Natural killer cell (primary cell): ENCODE measurements at regions not wholly inside any gene's neighbourhood (a gene's known extent, or its start where the extent isn't known, plus 50 kb on each side); places are given as distances from the start of the nearest gene placed in this dataset.

Experiments used
- ATAC-seq, 3 donors: fragments of 150-1000 bp in 2 of 3; fragments of 200-7000 bp in 1 of 3; cut with Tn5 transposase; 1 replicate in 1 of 3; 2 replicates in 2 of 3; pipeline ENCODE4 v1.10.0; 2021; ENCODE audit warnings: mild to moderate bottlenecking in 2 of 3, moderate library complexity in 2 of 3
- DNase-seq, 2 donors: peaks; one replicate each; pipeline versions ENCODE4 v3.0.0 to v3.0.0-alpha.2; 2013 to 2021; ENCODE audit warnings: mixed read lengths in 1 of 2
- H3K27ac ChIP-seq: one replicate; pipeline ENCODE4 v1.5.1; 2013; ENCODE audit warnings: mild to moderate bottlenecking, low read length
- H3K27me3 ChIP-seq: one replicate; pipeline ENCODE4 v1.6.1; 2013; ENCODE audit warnings: low read length; ENCODE audit not compliant: control insufficient read depth, insufficient read depth
- H3K36me3 ChIP-seq: one replicate; pipeline ENCODE4 v1.6.1; 2013; ENCODE audit warnings: low read length; ENCODE audit not compliant: control insufficient read depth, insufficient read depth
- H3K4me1 ChIP-seq: one replicate; pipeline ENCODE4 v1.6.1; 2013; ENCODE audit warnings: low read length; ENCODE audit not compliant: control insufficient read depth, insufficient read depth
- H3K4me3 ChIP-seq: one replicate; pipeline ENCODE4 v1.5.1; 2013; ENCODE audit warnings: low read length
- H3K9me3 ChIP-seq: one replicate; pipeline ENCODE4 v1.6.1; 2013; ENCODE audit warnings: low read length; ENCODE audit not compliant: control insufficient read depth, insufficient read depth
- H3K27ac Mint-ChIP-seq, 2 donors: one replicate each; pipeline ENCODE4 v1.8.0; 2022; ENCODE audit warnings: mild to moderate bottlenecking in 2 of 2, mixed read lengths in 2 of 2, moderate library complexity in 1 of 2
- H3K27me3 Mint-ChIP-seq, 2 donors: one replicate each; pipeline ENCODE4 v1.8.0; 2022; ENCODE audit warnings: low read depth in 2 of 2, mixed read lengths in 2 of 2
- H3K36me3 Mint-ChIP-seq: one replicate; pipeline ENCODE4 v1.8.0; 2022; ENCODE audit warnings: mixed read lengths
- H3K4me1 Mint-ChIP-seq, 2 donors: one replicate each; pipeline ENCODE4 v1.8.0; 2022; ENCODE audit warnings: mixed read lengths in 2 of 2
- H3K4me3 Mint-ChIP-seq: one replicate; pipeline ENCODE4 v1.8.0; 2022; ENCODE audit warnings: mild to moderate bottlenecking, moderate library complexity, mixed read lengths
- H3K9me3 Mint-ChIP-seq, 2 donors: one replicate each; pipeline ENCODE4 v1.8.0; 2022; ENCODE audit warnings: mixed read lengths in 2 of 2
- CTCF ChIP-seq: fragments of 200-600 bp; IDR thresholded peaks from one replicate; pipeline ENCODE4 v1.8.0; 2022; ENCODE audit warnings: antibody characterized with exemption
- WGBS: methylation state at CpG from one replicate; pipeline ENCODE4 v1.1.7; 2013; ENCODE audit warnings: missing lambda C conversion rate; ENCODE audit not compliant: insufficient coverage; 5-methylcytosine and 5-hydroxymethylcytosine counted together
- intact Hi-C: fragments of 100-400 bp; cut with micrococcal nuclease; formaldehyde crosslinking; loops from one replicate; pipeline ENCODE4 v1.14.2; 2022

- Mint-ChIP-seq H3K4me1 (no peaks in the 10 kb centered on the region), H3K36me3 (no peaks in the 10 kb centered on the region), H3K4me3 (no peak overlapping the region), H3K27me3 (peaks cover 0 to 6% of the 10 kb centered on the region in 2 donors), H3K9me3 (peaks cover 0 to 2% of the 10 kb centered on the region in 2 donors), H3K27ac (no peak overlapping the region)
- no peak for DNase-seq
- Histone ChIP-seq H3K36me3 (no peaks in the 10 kb centered on the region), H3K4me3 (no peak overlapping the region), H3K9me3 (no peaks in the 10 kb centered on the region), H3K27ac (no peak overlapping the region), H3K4me1 (no peaks in the 10 kb centered on the region), H3K27me3 (no peaks in the 10 kb centered on the region)
- no peak for TF ChIP-seq CTCF
- ATAC-seq: no peak
- intact Hi-C loops: no loop called here
- 100% methylated on average over 1 of the region's 1 CpG for WGBS
Observed at GRCh38 chr5:14063691-14064090, 79.5 kb upstream of the TRIO start.

GRCh38 chr5:14063138-14063537 is 80.0 kb upstream of the TRIO start:
- intact Hi-C loops: no loop called here
- 80% methylated on average over 1 of the region's 4 CpGs for WGBS
- Histone ChIP-seq H3K4me1 (no peaks in the 10 kb centered on the region), H3K36me3 (no peaks in the 10 kb centered on the region), H3K27me3 (no peaks in the 10 kb centered on the region), H3K9me3 (no peaks in the 10 kb centered on the region), H3K4me3 (no peak overlapping the region), H3K27ac (no peak overlapping the region)
- DNase-seq (no peak), ATAC-seq (no peak)
- H3K27me3 Mint-ChIP-seq: peaks cover 0 to 6% of the 10 kb centered on the region in 2 donors
- H3K4me1 Mint-ChIP-seq: no peaks in the 10 kb centered on the region
- peaks cover 0 to 2% of the 10 kb centered on the region in 2 donors for H3K9me3 Mint-ChIP-seq
- H3K4me3 Mint-ChIP-seq: no peak overlapping the region
- H3K27ac Mint-ChIP-seq: no peak overlapping the region
- H3K36me3 Mint-ChIP-seq: no peaks in the 10 kb centered on the region
- TF ChIP-seq CTCF: no peak

- 64% methylated on average over 1 of the region's 2 CpGs for whole genome bisulfite sequencing
- no peaks in the 10 kb centered on the region for H3K9me3 ChIP-seq
- H3K27ac ChIP-seq: no peak overlapping the region
- DNase-seq (no peak), ATAC-seq (no peak)
- TF ChIP-seq CTCF: no peak
- H3K36me3 ChIP-seq: no peaks in the 10 kb centered on the region
- H3K27ac Mint-ChIP-seq: no peak overlapping the region
- H3K27me3 ChIP-seq: no peaks in the 10 kb centered on the region
- no peaks in the 10 kb centered on the region for H3K36me3 Mint-ChIP-seq
- peaks cover 0 to 2% of the 10 kb centered on the region in 2 donors for H3K9me3 Mint-ChIP-seq
- intact Hi-C loops: no loop called here
- H3K4me1 ChIP-seq: no peaks in the 10 kb centered on the region
- no peak overlapping the region for H3K4me3 ChIP-seq
- H3K4me3 Mint-ChIP-seq: no peak overlapping the region
- peaks cover 0 to 6% of the 10 kb centered on the region in 2 donors for H3K27me3 Mint-ChIP-seq
- no peaks in the 10 kb centered on the region for H3K4me1 Mint-ChIP-seq
Observed at GRCh38 chr5:14062178-14062577, 81.0 kb upstream of the TRIO start.

- ATAC-seq (no peak), DNase-seq (no peak)
- Mint-ChIP-seq H3K4me1 (no peaks in the 10 kb centered on the region), H3K27ac (no peak overlapping the region), H3K4me3 (no peak overlapping the region), H3K27me3 (peaks cover 0 to 6% of the 10 kb centered on the region in 2 donors), H3K36me3 (no peaks in the 10 kb centered on the region), H3K9me3 (peaks cover 0 to 2% of the 10 kb centered on the region in 2 donors)
- no peak overlapping the region for H3K4me3 ChIP-seq
- no peak for TF ChIP-seq CTCF
- WGBS: 86% methylated on average over 5 of the region's 5 CpGs
- no peaks in the 10 kb centered on the region for H3K36me3 ChIP-seq
- H3K27me3 ChIP-seq: no peaks in the 10 kb centered on the region
- no peaks in the 10 kb centered on the region for H3K9me3 ChIP-seq
- H3K27ac ChIP-seq: no peak overlapping the region
- intact Hi-C loops: no loop called here
- H3K4me1 ChIP-seq: no peaks in the 10 kb centered on the region
Observed at GRCh38 chr5:14061106-14061505, 82.0 kb upstream of the TRIO start.
